RWPE1 (cell line): ENCODE measurements at regions not wholly inside any gene's neighbourhood (a gene's known extent, or its start where the extent isn't known, plus 50 kb on each side); places are given as distances from the start of the nearest gene placed in this dataset.

Experiments
- CTCF ChIA-PET: fragments of 350-600 bp; sonication (Branson Sonifier 250); formaldehyde crosslinking; extraction: SDS; loops from one replicate; lab custom pipeline; 2021; lab: Yijun Ruan, JAX
- POLR2A ChIA-PET: fragments of 400-600 bp; formaldehyde crosslinking; extraction: SDS; loops from one replicate; lab custom pipeline; 2020; ENCODE audit warnings: antibody characterized with exemption; ENCODE audit not compliant: low non-redundant PET; lab: Yijun Ruan, JAX
- DNase-seq: peaks from one replicate; pipeline ENCODE4 v3.0.0; 2012; ENCODE audit warnings: low spot score
- H3K27ac ChIP-seq: fragments of 450-650 bp; 2 replicates; pipeline ENCODE4 v1.5.1; 2017
- CTCF ChIP-seq: fragments of 450-650 bp; conservative IDR thresholded peaks from 2 replicates; pipeline ENCODE4 v1.5.1; 2017; ENCODE audit warnings: low read depth, mild to moderate bottlenecking

GRCh38 chr3:68228856-68229255, 574.4 kb upstream of the SUCLG2 start:
- no peak for TF ChIP-seq CTCF
- DNase-seq = no peak
- CTCF ChIA-PET = no interaction called here
- no peak overlapping the region for H3K27ac ChIP-seq
- POLR2A ChIA-PET = no interaction called here

GRCh38 chr3:68220832-68221231, 566.4 kb upstream of the SUCLG2 start:
- ChIA-PET CTCF (no interaction called here), POLR2A (no interaction called here)
- DNase-seq = no peak
- H3K27ac ChIP-seq = no peak overlapping the region
- no peak for TF ChIP-seq CTCF

GRCh38 chr3:68211637-68212036, 557.2 kb upstream of the SUCLG2 start:
- ChIA-PET POLR2A (no interaction called here), CTCF (no interaction called here)
- DNase-seq = no peak
- TF ChIP-seq CTCF = no peak
- H3K27ac ChIP-seq = no peak overlapping the region

- TF ChIP-seq CTCF = no peak
- POLR2A ChIA-PET = no interaction called here
- CTCF ChIA-PET = no interaction called here
- DNase-seq = no peak
- no peak overlapping the region for H3K27ac ChIP-seq
These were observed 556.2 kb upstream of the SUCLG2 start for GRCh38 chr3:68210635-68211034.

GRCh38 chr3:68207327-68207726, 552.9 kb upstream of the SUCLG2 start:
- TF ChIP-seq CTCF = no peak
- H3K27ac ChIP-seq = no peak overlapping the region
- ChIA-PET POLR2A (no interaction called here), CTCF (no interaction called here)
- DNase-seq = no peak

GRCh38 chr3:68206524-68207117, 552.2 kb upstream of the SUCLG2 start:
- TF ChIP-seq CTCF = no peak
- ChIA-PET CTCF (no interaction called here), POLR2A (no interaction called here)
- H3K27ac ChIP-seq = no peak overlapping the region
- DNase-seq = no peak
